GM23248 (cell line): ENCODE measurements at regions not wholly inside any gene's neighbourhood (a gene's known extent, or its start where the extent isn't known, plus 50 kb on each side); places are given as distances from the start of the nearest gene placed in this dataset.
"Not testable (repeated sequence)": the region's sequence is repeated elsewhere in the genome, so short reads cannot be mapped to it uniquely, and the experiment has no call there.

Experiments
- EZH2 ChIP-seq: fragments of 200-600 bp; sonication (generic); IDR thresholded peaks from 2 replicates; pipeline ENCODE4 v1.6.1; 2018; ENCODE audit warnings: antibody characterized with exemption, mild to moderate bottlenecking; ENCODE audit not compliant: insufficient read depth, poor library complexity, severe bottlenecking
- EZH2phosphoT487 ChIP-seq: fragments of 200-600 bp; sonication (generic); IDR thresholded peaks from 2 replicates; pipeline ENCODE4 v1.6.1; 2018; ENCODE audit warnings: antibody characterized with exemption, moderate library complexity, mild to moderate bottlenecking, low read depth; ENCODE audit not compliant: insufficient read depth

GRCh38 chr5:138634804-138635203, 59.6 kb upstream of the HSPA9 start:
- TF ChIP-seq EZH2, EZH2phosphoT487: not testable (repeated sequence)
